Esophagus squamous epithelium (tissue), 4 donors: ENCODE measurements at regions not wholly inside any gene's neighbourhood (a gene's known extent, or its start where the extent isn't known, plus 50 kb on each side); places are given as distances from the start of the nearest gene placed in this dataset.

ENCODE experiments used
- POLR2A ChIP-seq, 4 donors: fragments of 450-650 bp; IDR thresholded peaks; one replicate each; pipeline ENCODE4 v1.6.1; 2017; ENCODE audit warnings: antibody characterized with exemption in 4 of 4, mild to moderate bottlenecking in 4 of 4, moderate library complexity in 3 of 4
- TF ChIP-seq, protein P1 (sequence below), 6 experiments: fragments of 450-650 bp in 4 of 6; fragments of 200-600 bp in 2 of 6; sonication (generic) in 2 of 6; IDR thresholded peaks; one replicate each; pipeline ENCODE4 v1.5.1; 2016 to 2019; ENCODE audit warnings: antibody characterized with exemption in 6 of 6, mild to moderate bottlenecking in 4 of 6, moderate library complexity in 4 of 6

DNA sequence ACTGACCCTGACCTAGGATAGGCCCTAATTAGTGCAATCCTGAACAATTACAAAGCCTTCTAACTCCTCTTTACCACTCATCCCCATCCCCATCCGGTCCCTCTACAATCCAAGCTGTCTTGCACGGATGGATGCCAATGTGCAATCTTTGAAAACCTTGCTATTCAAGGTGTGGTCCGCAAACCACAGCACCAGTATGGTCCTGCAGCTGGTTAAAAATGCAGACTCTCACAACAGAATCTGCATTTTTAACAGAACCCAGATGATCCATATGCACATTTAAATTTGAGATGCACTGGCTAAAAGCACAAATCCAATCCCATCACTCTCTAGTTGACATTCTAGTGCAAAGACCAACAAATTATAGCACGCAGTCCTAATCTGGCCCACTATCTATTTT is 230.6 kb upstream of the KRR1 start:
- TF ChIP-seq, protein P1, sequence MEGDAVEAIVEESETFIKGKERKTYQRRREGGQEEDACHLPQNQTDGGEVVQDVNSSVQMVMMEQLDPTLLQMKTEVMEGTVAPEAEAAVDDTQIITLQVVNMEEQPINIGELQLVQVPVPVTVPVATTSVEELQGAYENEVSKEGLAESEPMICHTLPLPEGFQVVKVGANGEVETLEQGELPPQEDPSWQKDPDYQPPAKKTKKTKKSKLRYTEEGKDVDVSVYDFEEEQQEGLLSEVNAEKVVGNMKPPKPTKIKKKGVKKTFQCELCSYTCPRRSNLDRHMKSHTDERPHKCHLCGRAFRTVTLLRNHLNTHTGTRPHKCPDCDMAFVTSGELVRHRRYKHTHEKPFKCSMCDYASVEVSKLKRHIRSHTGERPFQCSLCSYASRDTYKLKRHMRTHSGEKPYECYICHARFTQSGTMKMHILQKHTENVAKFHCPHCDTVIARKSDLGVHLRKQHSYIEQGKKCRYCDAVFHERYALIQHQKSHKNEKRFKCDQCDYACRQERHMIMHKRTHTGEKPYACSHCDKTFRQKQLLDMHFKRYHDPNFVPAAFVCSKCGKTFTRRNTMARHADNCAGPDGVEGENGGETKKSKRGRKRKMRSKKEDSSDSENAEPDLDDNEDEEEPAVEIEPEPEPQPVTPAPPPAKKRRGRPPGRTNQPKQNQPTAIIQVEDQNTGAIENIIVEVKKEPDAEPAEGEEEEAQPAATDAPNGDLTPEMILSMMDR (IDR thresholded peaks at IDR 0.05), result no peak
- no peak for TF ChIP-seq POLR2A (IDR thresholded peaks at IDR 0.05)
